HAP-1 (cell line): ENCODE measurements at regions not wholly inside any gene's neighbourhood (a gene's known extent, or its start where the extent isn't known, plus 50 kb on each side); places are given as distances from the start of the nearest gene placed in this dataset.
"Not testable (repeated sequence)": the region's sequence is repeated elsewhere in the genome, so short reads cannot be mapped to it uniquely, and the experiment has no call there.

Experiments used
- DNase-seq, 2 experiments: peaks; one replicate each; pipeline ENCODE4 v3.0.0-alpha.2; 2016 to 2020; ENCODE audit warnings: low spot score in 2 of 2
- H3K27me3 ChIP-seq: fragments of 250-450 bp; sonication (Bioruptor Pico); 2 replicates; pipeline ENCODE4 v1.5.1; 2020; ENCODE audit warnings: low read depth, mild to moderate bottlenecking, moderate library complexity
- H3K36me3 ChIP-seq: fragments of 250-450 bp; sonication (Bioruptor Pico); replicated peaks from 2 replicates; pipeline ENCODE4 v1.5.1; 2020; ENCODE audit warnings: mild to moderate bottlenecking
- H3K4me1 ChIP-seq: fragments of 250-450 bp; sonication (Bioruptor Pico); 2 replicates; pipeline ENCODE4 v1.5.1; 2020; ENCODE audit warnings: mild to moderate bottlenecking
- H3K4me3 ChIP-seq: fragments of 250-450 bp; sonication (Bioruptor Pico); 2 replicates; pipeline ENCODE4 v1.5.1; 2020; ENCODE audit warnings: mild to moderate bottlenecking, moderate library complexity
- H3K9me3 ChIP-seq: fragments of 250-450 bp; sonication (Bioruptor Pico); 2 replicates; pipeline ENCODE4 v1.5.1; 2020; ENCODE audit warnings: mild to moderate bottlenecking, moderate library complexity
- in situ Hi-C: fragments of 300-500 bp; cut with MboI; formaldehyde crosslinking; loops from 3 replicates; pipeline ENCODE4 v1.14.3; 2020; ENCODE audit warnings: low sequenced_read_pairs, inconsistent platforms, mixed read lengths

DNA sequence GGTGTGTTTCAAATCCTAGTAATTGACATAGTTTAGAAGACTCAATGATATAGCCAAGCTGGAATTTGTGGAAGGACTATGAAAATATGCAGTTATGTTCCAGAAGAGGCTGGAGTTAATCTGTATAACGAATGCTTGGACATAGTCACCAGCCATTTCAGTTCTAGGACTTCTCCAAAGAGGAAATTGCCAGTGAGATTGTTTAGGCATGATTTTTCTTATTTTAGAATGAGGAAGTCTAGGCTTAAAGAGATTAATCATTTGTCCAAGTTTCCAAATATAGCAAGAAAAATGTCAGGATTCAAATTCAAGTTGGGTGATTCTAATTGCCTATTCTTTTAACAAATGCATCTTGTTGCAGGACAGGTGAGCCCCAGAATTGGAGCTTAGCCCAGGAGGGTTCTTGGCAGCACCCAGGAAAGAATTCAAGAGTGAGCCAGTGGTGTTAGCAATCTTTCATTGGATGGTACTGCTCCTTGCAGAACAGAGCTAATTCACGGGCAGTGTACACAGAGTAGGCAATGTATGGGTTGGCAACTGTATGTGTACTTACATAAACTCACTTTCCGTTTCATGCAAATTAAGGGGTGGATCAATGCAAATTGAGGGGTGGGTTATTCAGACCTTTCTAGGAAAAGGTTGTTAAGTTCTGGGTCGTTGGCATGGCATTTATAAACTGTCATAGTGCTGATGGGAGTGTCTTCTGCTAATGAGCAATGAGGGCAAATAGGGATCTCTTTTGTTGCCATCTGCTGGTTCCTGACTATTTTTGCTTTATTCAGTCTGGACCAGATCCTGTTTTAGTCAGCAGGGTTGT, 763.1 kb upstream of the SLITRK1 start:
- H3K27me3 ChIP-seq, result no peaks in the 10 kb centered on the region
- H3K9me3 ChIP-seq, result no peaks in the 10 kb centered on the region
- H3K4me3 ChIP-seq, result no peak overlapping the region
- DNase-seq, result no peak
- in situ Hi-C loops, result no loop called here
- H3K4me1 ChIP-seq, result no peaks in the 10 kb centered on the region
- no peaks in the 10 kb centered on the region for H3K36me3 ChIP-seq

DNA sequence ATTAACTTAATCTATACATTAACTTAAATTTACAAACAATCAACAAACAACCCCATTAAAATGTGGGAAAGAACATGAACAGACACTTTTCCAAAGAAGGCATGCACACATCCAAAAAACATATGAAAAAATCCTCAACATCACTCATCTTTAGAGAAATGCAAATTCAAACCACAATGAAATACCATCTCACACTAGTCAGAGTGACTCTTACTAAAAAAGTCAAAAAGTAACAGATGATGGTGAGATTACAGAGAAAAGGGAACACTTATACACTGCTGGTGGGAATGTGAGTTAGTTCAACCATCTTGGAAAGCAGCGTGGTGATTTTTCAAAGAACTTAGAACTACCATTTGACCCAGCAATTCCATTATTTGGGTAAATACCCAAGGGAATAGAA, 759.2 kb upstream of the SLITRK1 start:
- Histone ChIP-seq H3K27me3 (no peaks in the 10 kb centered on the region), H3K4me1 (no peaks in the 10 kb centered on the region), H3K4me3 (no peak overlapping the region), H3K9me3 (no peaks in the 10 kb centered on the region), H3K36me3 (no peaks in the 10 kb centered on the region)
- in situ Hi-C loops, result no loop called here
- no peak for DNase-seq

DNA sequence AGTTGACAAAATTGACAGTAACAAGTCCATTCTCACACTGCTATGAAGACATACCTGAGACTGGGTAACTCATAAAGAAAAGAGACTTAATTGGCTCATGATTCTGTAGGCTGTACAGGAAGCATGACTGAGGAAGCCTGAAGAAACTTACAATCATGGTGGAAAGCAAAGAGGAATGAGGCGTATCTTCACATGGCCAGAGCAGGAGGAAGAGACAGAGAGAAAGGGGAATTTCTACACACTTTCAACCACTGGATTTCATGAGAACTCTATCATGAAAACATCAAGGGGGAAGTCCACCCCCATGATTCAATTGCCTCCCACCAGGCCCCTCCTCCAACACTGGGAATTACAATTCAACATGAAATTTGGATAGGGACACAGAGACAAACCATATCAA, 758.4 kb upstream of the SLITRK1 start:
- Histone ChIP-seq H3K27me3 (no peaks in the 10 kb centered on the region), H3K36me3 (no peaks in the 10 kb centered on the region), H3K9me3 (no peaks in the 10 kb centered on the region), H3K4me3 (no peak overlapping the region), H3K4me1 (no peaks in the 10 kb centered on the region)
- in situ Hi-C loops, result no loop called here
- DNase-seq, result no peak

DNA sequence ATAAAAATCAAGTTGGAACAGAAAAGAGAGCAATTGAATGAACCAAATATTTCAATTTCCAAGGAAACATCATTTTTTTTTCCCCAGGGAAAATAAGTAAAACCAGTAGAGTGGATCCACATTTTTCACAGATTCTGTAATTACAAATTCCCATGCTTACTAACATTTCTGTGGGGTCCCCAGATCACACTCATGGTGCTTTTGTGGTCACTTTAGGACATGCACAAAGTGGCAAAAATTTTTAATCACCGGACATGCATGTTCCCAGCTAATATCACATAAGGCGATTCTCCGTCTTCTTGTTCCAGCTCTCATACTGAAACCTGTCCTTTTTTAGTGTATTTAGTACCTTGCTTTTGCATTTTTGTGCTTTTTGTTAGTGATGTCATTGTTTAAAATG, 748.2 kb upstream of the SLITRK1 start:
- DNase-seq, result no peak
- Histone ChIP-seq H3K4me1 (no peaks in the 10 kb centered on the region), H3K36me3 (no peaks in the 10 kb centered on the region), H3K27me3 (no peaks in the 10 kb centered on the region), H3K4me3 (no peak overlapping the region), H3K9me3 (no peaks in the 10 kb centered on the region)
- in situ Hi-C loops, result no loop called here

DNA sequence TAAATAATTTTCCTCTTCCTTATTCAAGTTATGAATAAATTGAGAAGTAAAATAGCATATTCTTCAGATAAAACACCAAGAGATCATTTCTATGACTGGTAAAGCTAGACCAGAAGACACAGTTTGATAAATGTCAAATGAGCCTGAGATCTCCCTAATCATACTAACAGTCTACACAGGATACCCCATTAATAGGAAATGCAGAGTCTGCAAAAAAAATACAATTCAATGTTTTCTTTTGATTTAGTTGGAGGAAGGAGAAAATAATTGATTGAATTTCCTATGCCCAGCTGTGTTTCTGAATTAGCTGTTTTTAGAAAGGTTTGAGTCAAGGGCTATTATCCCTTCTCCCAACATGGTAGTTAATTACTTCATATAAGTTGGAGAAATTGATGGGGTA, 734.6 kb upstream of the SLITRK1 start:
- Histone ChIP-seq H3K27me3 (no peaks in the 10 kb centered on the region), H3K36me3 (no peaks in the 10 kb centered on the region), H3K9me3 (no peaks in the 10 kb centered on the region), H3K4me1 (no peaks in the 10 kb centered on the region), H3K4me3 (no peak overlapping the region)
- in situ Hi-C loops, result no loop called here
- DNase-seq, result no peak

DNA sequence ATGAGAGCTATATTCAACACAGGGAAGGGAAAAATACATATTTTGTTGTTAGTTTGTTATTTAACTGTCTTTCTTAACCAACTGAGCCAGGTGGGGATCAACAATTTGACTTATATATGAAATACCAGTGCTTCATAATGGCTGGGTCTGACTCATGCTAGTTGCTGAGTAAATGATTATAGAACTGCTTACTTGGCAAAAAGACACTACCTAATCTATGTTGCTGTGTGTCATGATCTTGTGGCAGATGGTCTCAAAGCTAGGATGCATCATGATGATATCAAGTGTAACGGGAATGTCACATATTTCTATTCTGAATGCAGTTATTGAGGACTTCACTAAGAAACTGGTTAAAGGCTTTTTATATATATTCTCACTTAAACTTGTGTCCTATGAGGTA, 727.4 kb upstream of the SLITRK1 start:
- Histone ChIP-seq H3K4me3 (no peak overlapping the region), H3K27me3 (no peaks in the 10 kb centered on the region), H3K36me3 (no peaks in the 10 kb centered on the region), H3K9me3 (no peaks in the 10 kb centered on the region), H3K4me1 (no peaks in the 10 kb centered on the region)
- no peak for DNase-seq
- in situ Hi-C loops, result no loop called here

DNA sequence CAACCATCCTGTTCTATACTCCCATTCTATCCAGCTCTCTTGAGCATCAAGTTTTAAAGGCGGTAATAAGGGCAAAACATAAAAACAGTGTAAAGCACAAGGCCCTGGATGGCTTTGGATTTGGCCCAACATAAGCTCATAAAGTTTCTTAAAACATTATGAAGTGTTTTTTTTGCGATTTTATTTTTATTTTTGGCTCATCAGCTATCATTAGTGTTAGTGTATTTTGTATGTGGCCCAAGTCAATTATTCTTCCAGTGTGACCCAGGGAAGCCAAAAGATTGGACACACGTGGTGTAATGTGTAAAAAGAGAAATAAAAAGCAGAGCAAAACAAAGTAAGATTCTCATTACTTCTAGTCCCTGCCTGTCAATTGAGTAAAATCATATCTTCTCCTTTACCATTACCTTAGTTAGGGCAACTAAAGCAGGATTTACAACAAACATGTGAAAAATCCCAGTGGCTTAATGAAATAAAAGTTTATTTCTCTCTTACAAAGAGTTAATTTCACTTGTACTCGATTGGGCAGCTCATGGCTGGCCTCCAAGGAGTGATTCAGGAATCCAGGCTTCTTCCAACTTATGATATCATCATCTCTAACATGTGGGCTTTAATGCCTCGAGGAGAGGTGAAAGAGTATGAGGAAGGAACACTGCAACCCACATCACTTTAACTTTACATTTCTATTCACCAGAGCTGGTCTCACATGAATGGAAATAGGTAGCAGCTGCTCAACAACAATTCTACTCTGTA, 725.2 kb upstream of the SLITRK1 start:
- H3K9me3 ChIP-seq, result no peaks in the 10 kb centered on the region
- no peaks in the 10 kb centered on the region for H3K4me1 ChIP-seq
- no peak overlapping the region for H3K4me3 ChIP-seq
- DNase-seq, result no peak
- in situ Hi-C loops, result no loop called here
- H3K36me3 ChIP-seq, result no peaks in the 10 kb centered on the region
- no peaks in the 10 kb centered on the region for H3K27me3 ChIP-seq

DNA sequence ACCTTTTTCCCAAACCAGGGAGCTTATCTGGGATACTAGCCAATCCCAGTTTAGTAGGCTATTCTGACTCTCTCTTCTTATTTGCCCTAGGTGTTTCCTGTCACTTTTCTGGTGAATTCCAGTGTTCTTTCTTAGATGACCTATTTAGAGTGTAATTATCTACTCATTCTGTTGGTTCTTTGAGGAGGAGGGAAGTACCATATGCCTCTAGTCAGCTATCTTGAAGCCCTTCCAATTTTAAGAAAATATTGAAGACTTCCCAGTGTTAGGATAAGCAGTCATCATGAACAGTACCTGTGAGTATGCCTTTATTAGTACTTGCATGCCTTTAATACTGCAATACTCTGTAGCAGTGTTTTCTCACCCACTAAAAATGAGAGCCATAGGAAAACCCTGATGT, 724.3 kb upstream of the SLITRK1 start:
- H3K4me1 ChIP-seq, result no peaks in the 10 kb centered on the region
- no peaks in the 10 kb centered on the region for H3K9me3 ChIP-seq
- in situ Hi-C loops, result no loop called here
- H3K27me3 ChIP-seq, result no peaks in the 10 kb centered on the region
- DNase-seq, result no peak
- no peaks in the 10 kb centered on the region for H3K36me3 ChIP-seq
- H3K4me3 ChIP-seq, result no peak overlapping the region

DNA sequence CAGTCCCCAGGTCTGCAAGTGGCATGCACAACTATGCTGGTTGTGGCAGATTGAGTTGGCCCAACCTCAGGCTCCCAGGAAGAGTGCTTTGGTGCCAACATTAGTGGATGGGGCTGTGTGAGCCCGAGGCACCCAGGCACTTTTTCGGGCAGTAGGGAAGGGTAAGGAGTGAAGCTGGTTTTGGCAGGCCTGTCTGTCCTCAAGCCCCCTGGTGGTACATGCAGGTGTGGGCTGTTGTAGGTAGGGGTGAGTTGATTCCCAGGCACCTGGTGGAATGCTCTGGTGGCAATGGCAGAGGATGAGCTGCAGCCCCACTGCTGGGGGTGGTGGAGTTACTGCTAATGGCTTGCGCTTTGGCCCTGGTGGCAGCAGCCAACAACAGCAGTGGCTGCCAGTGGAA, 723.7 kb upstream of the SLITRK1 start:
- DNase-seq, result no peak
- Histone ChIP-seq H3K4me3 (no peak overlapping the region), H3K4me1 (no peaks in the 10 kb centered on the region), H3K9me3 (no peaks in the 10 kb centered on the region), H3K27me3 (no peaks in the 10 kb centered on the region), H3K36me3 (no peaks in the 10 kb centered on the region)
- in situ Hi-C loops, result no loop called here

DNA sequence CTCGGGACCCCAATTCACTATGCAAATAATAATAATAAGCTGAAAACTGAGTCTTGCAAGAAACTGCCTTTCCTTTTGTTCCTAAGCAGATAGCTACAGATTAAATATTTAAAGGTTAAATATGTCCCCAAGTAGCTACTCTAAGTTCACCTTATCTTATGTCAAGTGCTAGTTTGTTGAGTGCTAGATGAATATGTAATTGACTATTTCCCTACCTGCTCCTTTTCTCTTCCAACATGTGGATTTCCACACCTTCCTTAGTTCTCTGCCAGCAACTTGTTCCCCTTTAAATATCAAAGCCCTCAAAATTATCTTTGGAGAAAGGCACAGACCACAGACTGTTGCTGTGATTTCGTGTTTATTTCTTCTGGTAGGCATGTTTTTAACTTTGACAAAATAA, 709.2 kb upstream of the SLITRK1 start:
- Histone ChIP-seq H3K27me3 (no peaks in the 10 kb centered on the region), H3K36me3 (no peaks in the 10 kb centered on the region), H3K9me3 (no peaks in the 10 kb centered on the region), H3K4me3 (no peak overlapping the region), H3K4me1 (no peaks in the 10 kb centered on the region)
- in situ Hi-C loops, result no loop called here
- no peak for DNase-seq

DNA sequence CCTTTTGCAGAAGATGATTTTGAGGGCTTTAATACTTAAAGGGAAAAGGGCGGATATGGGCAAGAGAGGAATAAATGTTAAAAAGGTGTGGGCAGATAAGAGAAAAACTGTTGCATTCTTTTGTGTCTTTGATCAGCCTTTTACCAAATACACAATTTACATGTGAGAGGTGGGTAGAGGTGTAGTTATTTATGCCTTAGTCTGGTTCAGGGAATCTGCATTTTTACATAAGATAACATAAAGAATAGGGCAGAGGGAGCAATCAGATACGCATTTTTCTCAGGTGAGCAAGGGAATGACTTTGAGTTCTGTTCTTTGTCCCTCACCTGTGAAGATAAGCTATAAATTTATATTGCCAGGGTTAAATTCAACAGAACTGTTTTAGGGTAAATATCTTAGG, 708.4 kb upstream of the SLITRK1 start:
- no peaks in the 10 kb centered on the region for H3K27me3 ChIP-seq
- no peaks in the 10 kb centered on the region for H3K36me3 ChIP-seq
- H3K4me3 ChIP-seq, result no peak overlapping the region
- H3K4me1 ChIP-seq, result no peaks in the 10 kb centered on the region
- DNase-seq, result no peak
- H3K9me3 ChIP-seq, result no peaks in the 10 kb centered on the region
- in situ Hi-C loops, result no loop called here

DNA sequence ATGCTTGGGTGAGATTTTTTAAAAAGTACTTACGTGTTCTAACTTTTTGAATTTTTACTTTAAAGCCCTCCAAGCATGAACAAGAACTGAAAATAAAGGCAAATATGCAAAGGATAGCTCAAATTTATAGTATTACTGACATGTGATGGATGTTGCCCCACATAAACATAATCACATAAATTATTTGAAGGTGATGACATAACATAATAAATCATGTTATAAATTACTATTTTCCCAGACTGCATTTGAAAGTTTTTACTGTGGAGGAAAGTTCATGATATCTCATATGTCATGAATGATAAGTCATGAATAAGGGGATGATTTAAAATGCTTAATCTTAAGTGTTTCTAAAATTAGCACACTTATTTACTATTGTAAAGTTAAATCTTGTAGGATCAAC, 705.7 kb upstream of the SLITRK1 start:
- Histone ChIP-seq H3K4me3 (no peak overlapping the region), H3K36me3 (no peaks in the 10 kb centered on the region), H3K4me1 (no peaks in the 10 kb centered on the region), H3K27me3 (no peaks in the 10 kb centered on the region), H3K9me3 (no peaks in the 10 kb centered on the region)
- DNase-seq, result no peak
- in situ Hi-C loops, result no loop called here

DNA sequence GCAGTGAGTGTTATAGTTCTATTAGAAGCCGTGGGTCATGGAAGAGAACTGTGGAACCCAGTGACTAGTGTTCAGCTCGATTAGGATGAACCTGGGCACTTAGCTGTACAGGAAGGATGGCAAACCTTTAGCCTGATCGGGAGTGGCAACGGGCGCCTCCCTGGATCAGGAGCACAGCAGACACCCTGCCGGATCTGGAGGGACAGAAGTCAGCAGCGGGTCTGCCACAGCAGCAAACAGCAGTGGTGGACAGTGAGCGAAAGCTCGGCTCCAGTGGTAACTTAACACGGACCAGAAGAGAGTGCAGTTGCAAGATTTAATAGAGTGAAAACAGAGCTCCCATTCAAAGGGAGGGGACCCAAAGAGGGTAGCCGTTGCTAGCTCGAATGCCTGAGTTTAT, 697.6 kb upstream of the SLITRK1 start:
- H3K36me3 ChIP-seq, H3K27me3 ChIP-seq, H3K4me1 ChIP-seq, DNase-seq, in situ Hi-C loops, H3K9me3 ChIP-seq, H3K4me3 ChIP-seq: not testable (repeated sequence)

DNA sequence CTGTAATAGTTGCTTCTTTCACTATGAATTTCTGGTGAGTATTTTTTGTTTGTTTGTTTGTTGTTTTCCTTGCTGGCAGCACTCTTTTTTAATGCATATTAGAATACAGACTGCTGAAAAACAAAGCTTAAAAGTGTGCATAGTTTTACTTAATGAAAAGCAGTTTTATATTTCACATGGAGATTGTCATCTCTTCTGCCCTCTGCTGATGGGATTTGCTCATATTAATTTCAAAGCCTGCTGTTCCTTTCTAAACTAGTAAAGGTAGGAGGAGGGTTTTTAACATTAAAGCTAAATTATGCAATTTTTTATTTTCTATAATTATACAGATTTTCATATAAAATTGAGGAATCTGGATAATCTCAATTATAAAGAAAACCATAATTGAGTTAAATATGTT, 692.6 kb upstream of the SLITRK1 start:
- peak in 1 of 2 experiments; percentile 12 for DNase-seq
- Histone ChIP-seq H3K4me3 (no peak overlapping the region), H3K36me3 (no peaks in the 10 kb centered on the region), H3K27me3 (no peaks in the 10 kb centered on the region), H3K4me1 (no peaks in the 10 kb centered on the region; the same call in 1 of the 2 replicates), H3K9me3 (no peaks in the 10 kb centered on the region)
- in situ Hi-C loops, result no loop called here
